ACHN (cell line): ENCODE measurements at regions not wholly inside any gene's neighbourhood (a gene's known extent, or its start where the extent isn't known, plus 50 kb on each side); places are given as distances from the start of the nearest gene placed in this dataset.

Experiments used
- DNase-seq: peaks from one replicate; pipeline ENCODE4 v3.0.0-alpha.2; 2015
- in situ Hi-C: cut with HindIII; loops from 2 replicates; pipeline ENCODE4 v1.10.0; 2017; ENCODE audit warnings: low sequenced_read_pairs, low pct_ligation_motif_present, low pct_unique_long_range_greater_than_20kb

- in situ Hi-C loops = loop anchor here (25.0 kb wide), 1 partner anchor 306 kb away; no protein-coding TSS in a partner anchor
- no peak for DNase-seq
Measured at GRCh38 chr12:21993438-21993981, 52.3 kb upstream of the ABCC9 start.

GRCh38 chr12:21992823-21993222 is 51.6 kb upstream of the ABCC9 start:
- in situ Hi-C loops = loop anchor here (25.0 kb wide), 1 partner anchor 306 kb away; no protein-coding TSS in a partner anchor
- DNase-seq = no peak

GRCh38 chr12:21991526-21991925 is 50.3 kb upstream of the ABCC9 start:
- in situ Hi-C loops = loop anchor here (25.0 kb wide), 1 partner anchor 304 kb away; no protein-coding TSS in a partner anchor
- no peak for DNase-seq
